ENCODE measurements at regions not wholly inside any gene's neighbourhood (a gene's known extent, or its start where the extent isn't known, plus 50 kb on each side); places are given as distances from the start of the nearest gene placed in this dataset.

- no peak for TF ChIP-seq CTCF (conservative IDR thresholded peaks at IDR 0.05; ENCODE audit: control insufficient read depth, insufficient read depth, low read depth, low read length)
- DNase-seq (ENCODE audit: low read depth), result no peak
- no peak overlapping the region for H3K4me3 ChIP-seq (ENCODE audit: control insufficient read depth, low read depth, low read length)
These were observed 148.5 kb downstream of the PHETA1 start for GRCh38 chr12:111220363-111220762.

- no peak for TF ChIP-seq CTCF (conservative IDR thresholded peaks at IDR 0.05; ENCODE audit: control insufficient read depth, insufficient read depth, low read depth, low read length)
- no peak overlapping the region for H3K4me3 ChIP-seq (ENCODE audit: control insufficient read depth, low read depth, low read length)
- DNase-seq (ENCODE audit: low read depth), result no peak
These were observed 149.5 kb downstream of the PHETA1 start for GRCh38 chr12:111219440-111219839.

- no peak for DNase-seq (ENCODE audit: low read depth)
- no peak overlapping the region for H3K4me3 ChIP-seq (ENCODE audit: control insufficient read depth, low read depth, low read length)
These were observed 150.4 kb downstream of the PHETA1 start for GRCh38 chr12:111218499-111218898.

GRCh38 chr12:111216387-111217159, 152.3 kb downstream of the PHETA1 start:
- DNase-seq (ENCODE audit: low read depth), result no peak
- H3K4me3 ChIP-seq (ENCODE audit: control insufficient read depth, low read depth, low read length), result no peak overlapping the region
- TF ChIP-seq CTCF (conservative IDR thresholded peaks at IDR 0.05; ENCODE audit: control insufficient read depth, insufficient read depth, low read depth, low read length), result no peak

More at GRCh38 chr12:111218499-111218898, 150.4 kb downstream of the PHETA1 start:
- TF ChIP-seq CTCF (conservative IDR thresholded peaks at IDR 0.05; ENCODE audit: control insufficient read depth, insufficient read depth, low read depth, low read length), result no peak

GRCh38 chr12:111215881-111216280, 153.0 kb downstream of the PHETA1 start:
- no peak overlapping the region for H3K4me3 ChIP-seq (ENCODE audit: control insufficient read depth, low read depth, low read length)
- no peak for TF ChIP-seq CTCF (conservative IDR thresholded peaks at IDR 0.05; ENCODE audit: control insufficient read depth, insufficient read depth, low read depth, low read length)
- no peak for DNase-seq (ENCODE audit: low read depth)

GRCh38 chr12:111214401-111214800, 154.5 kb downstream of the PHETA1 start:
- no peak overlapping the region for H3K4me3 ChIP-seq (ENCODE audit: control insufficient read depth, low read depth, low read length)
- no peak for TF ChIP-seq CTCF (conservative IDR thresholded peaks at IDR 0.05; ENCODE audit: control insufficient read depth, insufficient read depth, low read depth, low read length)
- DNase-seq (ENCODE audit: low read depth), result no peak
